Heart right ventricle (tissue), 16 donors: ENCODE measurements at regions not wholly inside any gene's neighbourhood (a gene's known extent, or its start where the extent isn't known, plus 50 kb on each side); places are given as distances from the start of the nearest gene placed in this dataset.

ENCODE experiments used
- ATAC-seq, 8 donors: fragments of 200-7000 bp; cut with Tn5 transposase; one replicate each; pipeline ENCODE4 v1.9.1; 2020; ENCODE audit warnings: mild to moderate bottlenecking in 8 of 8, moderate library complexity in 8 of 8, moderate number of reproducible peaks in 1 of 8
- DNase-seq, 2 donors: peaks; one replicate each; pipeline ENCODE4 v3.0.0-alpha.2; 2020
- H3K27ac ChIP-seq, 10 donors: fragments of 200-600 bp; sonication (generic) in 2 of 10; one replicate each; pipeline versions ENCODE4 v1.5.0 to v1.8.0; 2020 to 2022; ENCODE audit warnings: mild to moderate bottlenecking in 3 of 10
- H3K27me3 ChIP-seq, 7 donors: fragments of 200-600 bp; one replicate each; pipeline ENCODE4 v1.8.0; 2021 to 2022; ENCODE audit warnings: mild to moderate bottlenecking in 2 of 7
- H3K36me3 ChIP-seq, 9 donors: fragments of 200-600 bp; sonication (generic) in 1 of 9; one replicate each; pipeline versions ENCODE4 v1.5.0 to v1.8.0; 2020 to 2022; ENCODE audit warnings: mild to moderate bottlenecking in 2 of 9
- H3K4me1 ChIP-seq, 9 donors: fragments of 200-600 bp; sonication (generic) in 1 of 9; one replicate each; pipeline versions ENCODE4 v1.5.0 to v1.8.0; 2020 to 2022; ENCODE audit warnings: mild to moderate bottlenecking in 4 of 9
- H3K4me3 ChIP-seq, 10 donors: fragments of 200-600 bp; sonication (generic) in 2 of 10; one replicate each; pipeline versions ENCODE4 v1.5.0 to v1.8.0; 2020 to 2022; ENCODE audit warnings: mild to moderate bottlenecking in 7 of 10, moderate library complexity in 2 of 10
- H3K9me3 ChIP-seq, 11 donors: fragments of 200-600 bp in 10 of 11; sonication (generic) in 2 of 11; one replicate each; pipeline versions ENCODE4 v1.5.0 to v1.8.0; 2013 to 2022; ENCODE audit warnings: mild to moderate bottlenecking in 2 of 11, control low read depth in 1 of 11, moderate library complexity in 1 of 11
- CTCF ChIP-seq, 9 donors: fragments of 200-600 bp; sonication (generic) in 2 of 9; IDR thresholded peaks; one replicate each; pipeline versions ENCODE4 v1.5.0 to v1.8.0; 2021 to 2022; ENCODE audit warnings: antibody characterized with exemption in 9 of 9, mild to moderate bottlenecking in 5 of 9, moderate library complexity in 1 of 9
- WGBS, 2 donors: extraction: QIAGEN DNeasy Blood & Tissue Kit; methylation state at CpG; one replicate each; pipeline ENCODE4 v1.1.7; 2013; ENCODE audit warnings: inconsistent platforms in 1 of 2; 5-methylcytosine and 5-hydroxymethylcytosine counted together
- intact Hi-C, 10 donors: fragments of 100-400 bp; cut with DNase I; formaldehyde crosslinking; loops; one replicate each; pipeline versions ENCODE4 v1.11.1 to v1.14.2; 2022
- donor health status: Arrhythmogenic right ventricular cardiomyopathy.
- donor health status: ischemic (EF 13 %, LVEDD 7.1; RV severe dilation, severe dysfunction).
- donor health status: healthy with polysubstance abuse.
- donor health status: DM: no; HTN: yes; CAD: no.
- donor health status: DM: no; HTN: no; CAD: no.
- donor health status: ischemic (EF 25% LVEDD 6.9; RV normal size, moderate dysfunction).
- donor health status: ischemic (EF 25% LVEDD 5.7; RV mildly dilated, moderate dysfunction).
- donor health status: healthy.
- donor health status: DM: yes; HTN: yes; CAD: no.
- donor health status: Ischemic cardiomyopathy.
- donor health status: ischemic (EF 35%, LVEDD 5.7; RV mildly dilated, moderate dysfunction).
- donor health status: nonischemic (EF 11% LVEDD 7.7; RV severe dilation, severe dysfunction).
- donor health status: DM: yes; HTN: yes; CAD: no.
- donor health status: PGD.
- donor health status: ischemic (EF 29% LVEDD 5.4; RV normal size, mild dysfunction).
- donor health status: nonischemic (EF 23%, LVEDD 6.1; RV moderate dilation, normal function).

DNA sequence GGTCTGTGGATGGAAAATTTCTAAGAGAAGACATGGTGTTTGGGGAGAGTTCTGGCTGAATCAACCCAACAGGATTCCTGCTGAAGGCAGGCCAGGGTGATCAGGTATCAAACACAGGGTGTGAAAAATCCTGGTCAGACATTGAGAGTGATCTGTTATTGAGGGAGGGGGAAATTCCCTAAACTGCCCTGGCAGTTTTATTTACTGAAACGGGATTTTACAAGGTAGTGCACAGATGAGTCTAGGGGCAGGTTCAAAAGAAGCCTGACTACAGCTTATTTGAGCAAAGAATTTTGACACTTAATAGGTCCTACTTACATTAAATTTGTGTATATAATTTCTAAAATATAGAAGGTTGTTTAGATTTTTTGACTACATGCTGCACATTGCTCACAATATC is 569.4 kb upstream of the RGS18 start:
- H3K27ac ChIP-seq, result no peak overlapping the region
- H3K36me3 ChIP-seq, result no peaks in the 10 kb centered on the region
- WGBS, 2 donors, result 84 to 97% methylated on average over 1 of the region's 1 CpG
- TF ChIP-seq CTCF (IDR thresholded peaks at IDR 0.05), result no peak
- no peaks in the 10 kb centered on the region for H3K27me3 ChIP-seq
- ATAC-seq (no peak), DNase-seq (no peak)
- intact Hi-C loops, result no loop called here
- H3K4me1 ChIP-seq, result no peaks in the 10 kb centered on the region
- H3K9me3 ChIP-seq, result no peaks in the 10 kb centered on the region
- no peak overlapping the region for H3K4me3 ChIP-seq

DNA sequence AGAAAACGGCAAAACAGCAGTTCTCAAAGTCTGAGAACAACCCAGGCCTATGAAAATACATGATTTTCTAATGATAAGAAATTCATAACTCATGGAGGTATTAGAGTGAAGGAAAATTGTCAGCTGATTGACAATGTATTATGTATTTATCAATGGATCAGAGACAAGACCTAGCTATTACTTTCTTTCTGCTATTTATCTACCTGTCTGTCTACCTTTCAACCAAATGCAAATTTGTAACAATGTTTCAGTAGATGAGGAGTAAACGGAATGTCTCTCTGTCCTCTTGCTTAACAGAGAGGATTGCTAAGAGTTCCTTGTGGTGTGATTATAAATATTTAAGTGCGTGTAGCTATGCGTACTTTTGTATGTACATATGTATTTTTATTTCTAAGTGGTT is 568.7 kb upstream of the RGS18 start:
- H3K27me3 ChIP-seq, result no peaks in the 10 kb centered on the region
- DNase-seq, result no peak
- H3K27ac ChIP-seq, result no peak overlapping the region
- H3K4me3 ChIP-seq, result no peak overlapping the region
- intact Hi-C loops, result no loop called here
- WGBS, 2 donors, result 93 to 96% methylated on average over 4 of the region's 4 CpGs
- H3K4me1 ChIP-seq, result no peaks in the 10 kb centered on the region
- H3K9me3 ChIP-seq, result no peaks in the 10 kb centered on the region
- ATAC-seq, result no peak
- no peaks in the 10 kb centered on the region for H3K36me3 ChIP-seq
- TF ChIP-seq CTCF (IDR thresholded peaks at IDR 0.05), result no peak

DNA sequence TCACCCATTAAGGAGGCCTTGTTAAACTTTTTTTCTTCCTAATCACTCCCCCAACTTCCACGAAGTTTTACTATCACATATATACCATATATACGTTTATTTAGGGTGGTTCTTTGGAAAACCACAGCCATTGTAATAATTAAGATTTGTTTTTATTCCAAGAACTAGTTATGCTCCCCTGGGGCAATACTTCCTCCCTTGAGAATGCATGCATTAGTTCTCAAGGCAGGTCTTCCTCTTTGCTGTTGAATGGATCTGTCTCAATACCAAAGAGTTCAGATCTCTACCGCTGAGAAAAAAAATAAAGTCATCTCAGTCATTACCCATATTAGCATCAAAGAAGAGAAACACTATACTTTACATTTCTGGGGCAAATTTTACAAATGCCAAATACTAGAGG is 567.7 kb upstream of the RGS18 start:
- Histone ChIP-seq H3K27ac (no peak overlapping the region), H3K4me3 (no peak overlapping the region), H3K9me3 (no peaks in the 10 kb centered on the region), H3K27me3 (no peaks in the 10 kb centered on the region), H3K36me3 (no peaks in the 10 kb centered on the region), H3K4me1 (no peaks in the 10 kb centered on the region)
- no peak for ATAC-seq
- intact Hi-C loops, result no loop called here
- no peak for TF ChIP-seq CTCF (IDR thresholded peaks at IDR 0.05)
- DNase-seq, result no peak
- WGBS, 2 donors, result 50 to 70% methylated on average over 3 of the region's 3 CpGs

DNA sequence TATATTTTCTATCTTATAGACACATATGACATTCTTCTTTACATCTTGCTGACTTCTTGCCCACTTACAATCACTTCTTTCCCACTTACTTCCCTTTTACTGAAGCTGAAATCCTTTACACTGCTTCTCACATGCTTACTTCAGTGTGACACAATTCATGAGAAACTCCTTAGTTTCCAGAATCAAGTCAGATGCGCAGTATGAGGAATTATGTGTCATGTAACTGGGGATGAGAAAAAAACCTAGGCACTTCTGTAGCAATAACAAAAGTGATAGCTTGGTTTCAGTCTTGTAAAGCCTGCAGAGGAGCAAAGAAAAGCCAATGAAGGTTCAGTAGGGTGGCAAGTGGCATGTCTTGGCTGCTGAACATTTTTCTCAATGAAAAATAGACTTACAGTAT is 566.2 kb upstream of the RGS18 start:
- no peak for ATAC-seq
- no peak for DNase-seq
- 94 to 96% methylated on average over 1 of the region's 1 CpG for WGBS, 2 donors
- Histone ChIP-seq H3K36me3 (no peaks in the 10 kb centered on the region), H3K9me3 (no peaks in the 10 kb centered on the region), H3K4me3 (no peak overlapping the region), H3K4me1 (no peaks in the 10 kb centered on the region), H3K27ac (no peak overlapping the region), H3K27me3 (no peaks in the 10 kb centered on the region)
- no peak for TF ChIP-seq CTCF (IDR thresholded peaks at IDR 0.05)
- intact Hi-C loops, result no loop called here

DNA sequence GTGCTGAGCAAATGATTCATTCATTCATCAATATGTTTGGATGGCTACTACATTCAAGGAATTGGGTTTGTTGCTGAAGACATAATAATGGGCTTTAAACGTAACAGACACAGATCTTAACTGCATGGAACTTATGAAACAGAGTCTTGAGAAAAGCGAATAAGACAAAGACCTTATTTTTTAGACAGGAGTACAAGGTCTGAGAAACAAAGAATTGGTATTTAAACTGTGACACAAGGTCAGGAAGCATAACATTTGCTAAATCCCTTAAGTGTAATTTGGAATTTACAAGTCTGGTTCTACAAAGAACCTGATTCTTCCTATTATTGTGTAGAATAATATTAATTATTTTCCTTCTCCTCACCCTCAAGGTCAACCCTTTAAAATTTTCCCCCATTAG is 565.4 kb upstream of the RGS18 start:
- Histone ChIP-seq H3K27ac (no peak overlapping the region), H3K36me3 (no peaks in the 10 kb centered on the region), H3K4me1 (no peaks in the 10 kb centered on the region), H3K27me3 (no peaks in the 10 kb centered on the region), H3K4me3 (no peak overlapping the region), H3K9me3 (no peaks in the 10 kb centered on the region)
- intact Hi-C loops, result no loop called here
- TF ChIP-seq CTCF (IDR thresholded peaks at IDR 0.05), result no peak
- ATAC-seq (no peak), DNase-seq (no peak)
- WGBS, 2 donors, result 56 to 83% methylated on average over 2 of the region's 2 CpGs
